ENCODE measurements at regions not wholly inside any gene's neighbourhood (a gene's known extent, or its start where the extent isn't known, plus 50 kb on each side); places are given as distances from the start of the nearest gene placed in this dataset.

GRCh38 chr3:194817936-194818335, 132.3 kb downstream of the FAM43A start:
- ChIA-PET CTCF (no interaction called here), POLR2A (ENCODE audit: low non-redundant PET) (no interaction called here)
- intact Hi-C loops (cut with micrococcal nuclease; ENCODE audit: unreplicated experiment): no loop called here
- no peak for TF ChIP-seq CTCF (conservative IDR thresholded peaks at IDR 0.05; ENCODE audit: low read depth, low read length)
- TF ChIP-seq EZH2 (IDR thresholded peaks at IDR 0.05; ENCODE audit: borderline replicate concordance, low read depth, low read length, poor library complexity, severe bottlenecking): no peak
- no peak overlapping the region for H3K4me3 ChIP-seq (ENCODE audit: low read depth, low read length, poor library complexity, severe bottlenecking)
- DNase-seq (ENCODE audit: low spot score): no peak
- no peaks in the 10 kb centered on the region for H3K27me3 ChIP-seq (replicated peaks; ENCODE audit: insufficient read depth, low read depth, low read length, poor library complexity)
- H3K36me3 ChIP-seq (ENCODE audit: insufficient read depth, low read length, poor library complexity, severe bottlenecking): no peaks in the 10 kb centered on the region
- no TSS peak for BruUV-seq (replicated peaks)
- H3K27ac ChIP-seq (ENCODE audit: low read depth, low read length, poor library complexity, severe bottlenecking): no peak overlapping the region
- peaks cover 24% of the 10 kb centered on the region for H3K4me1 ChIP-seq (ENCODE audit: insufficient read depth, low read length, poor library complexity, severe bottlenecking)
- H3K9me3 ChIP-seq (ENCODE audit: low read depth, low read length, poor library complexity, severe bottlenecking): no peaks in the 10 kb centered on the region

DNA sequence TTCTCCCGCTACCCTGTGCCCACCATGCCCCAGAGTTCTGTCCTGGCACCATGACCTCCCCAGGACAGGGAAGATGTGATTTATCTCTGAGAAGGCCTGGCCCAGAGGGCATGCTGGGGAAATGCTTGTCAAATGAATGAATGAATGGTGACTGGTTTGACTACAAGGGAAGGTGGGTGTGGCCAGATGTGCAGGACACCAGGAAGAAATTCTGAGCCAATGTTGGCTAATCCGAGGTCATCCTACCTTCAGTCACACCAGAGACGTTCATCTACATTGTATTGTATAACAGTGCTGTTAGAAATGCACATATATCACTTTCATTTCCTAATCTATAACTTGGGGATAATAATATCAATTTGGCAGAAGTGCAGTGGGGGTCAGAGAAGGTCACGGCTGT, 138.4 kb downstream of the FAM43A start:
- no peak for DNase-seq (ENCODE audit: low spot score)
- ChIA-PET POLR2A (ENCODE audit: low non-redundant PET) (no interaction called here), CTCF (no interaction called here)
- no peak for TF ChIP-seq CTCF (conservative IDR thresholded peaks at IDR 0.05; ENCODE audit: low read depth, low read length)
- no peak for TF ChIP-seq EZH2 (IDR thresholded peaks at IDR 0.05; ENCODE audit: borderline replicate concordance, low read depth, low read length, poor library complexity, severe bottlenecking)
- intact Hi-C loops (cut with micrococcal nuclease; ENCODE audit: unreplicated experiment): no loop called here
- Histone ChIP-seq H3K4me3 (ENCODE audit: low read depth, low read length, poor library complexity, severe bottlenecking) (no peak overlapping the region), H3K9me3 (ENCODE audit: low read depth, low read length, poor library complexity, severe bottlenecking) (no peaks in the 10 kb centered on the region), H3K27me3 (replicated peaks; ENCODE audit: insufficient read depth, low read depth, low read length, poor library complexity) (no peaks in the 10 kb centered on the region), H3K27ac (ENCODE audit: low read depth, low read length, poor library complexity, severe bottlenecking) (no peak overlapping the region), H3K36me3 (ENCODE audit: insufficient read depth, low read length, poor library complexity, severe bottlenecking) (no peaks in the 10 kb centered on the region), H3K4me1 (ENCODE audit: insufficient read depth, low read length, poor library complexity, severe bottlenecking) (no peaks in the 10 kb centered on the region)
- no TSS peak for BruUV-seq (replicated peaks)

DNA sequence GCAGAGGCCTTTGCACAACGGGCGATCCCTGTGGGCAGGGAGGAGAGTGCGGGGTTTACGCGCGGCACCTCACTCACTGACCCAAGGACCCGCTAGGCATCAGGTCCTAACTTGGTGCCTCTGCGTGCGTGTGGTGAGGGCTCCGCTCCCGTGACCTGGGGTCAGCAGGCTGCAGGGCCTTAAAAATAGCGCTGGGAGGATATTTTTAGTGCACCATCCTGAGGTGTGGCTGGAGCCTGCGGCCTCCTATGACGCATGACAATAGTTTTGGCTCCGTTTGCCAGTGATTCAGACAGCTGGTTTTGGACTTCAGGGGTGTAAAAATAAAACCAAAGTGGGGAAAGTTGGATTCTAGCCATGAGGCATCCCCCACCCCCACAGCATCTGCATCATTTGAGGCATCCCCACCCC, 139.0 kb downstream of the FAM43A start:
- no peaks in the 10 kb centered on the region for H3K4me1 ChIP-seq (ENCODE audit: insufficient read depth, low read length, poor library complexity, severe bottlenecking)
- no peak for DNase-seq (ENCODE audit: low spot score)
- intact Hi-C loops (cut with micrococcal nuclease; ENCODE audit: unreplicated experiment): no loop called here
- CTCF ChIA-PET: no interaction called here
- no peak overlapping the region for H3K4me3 ChIP-seq (ENCODE audit: low read depth, low read length, poor library complexity, severe bottlenecking)
- no peak for TF ChIP-seq EZH2 (IDR thresholded peaks at IDR 0.05; ENCODE audit: borderline replicate concordance, low read depth, low read length, poor library complexity, severe bottlenecking)
- TF ChIP-seq CTCF (conservative IDR thresholded peaks at IDR 0.05; ENCODE audit: low read depth, low read length): no peak
- BruUV-seq (replicated peaks): no TSS peak
- no peaks in the 10 kb centered on the region for H3K27me3 ChIP-seq (replicated peaks; ENCODE audit: insufficient read depth, low read depth, low read length, poor library complexity)
- no peaks in the 10 kb centered on the region for H3K9me3 ChIP-seq (ENCODE audit: low read depth, low read length, poor library complexity, severe bottlenecking)
- H3K27ac ChIP-seq (ENCODE audit: low read depth, low read length, poor library complexity, severe bottlenecking): no peak overlapping the region
- no peaks in the 10 kb centered on the region for H3K36me3 ChIP-seq (ENCODE audit: insufficient read depth, low read length, poor library complexity, severe bottlenecking)
- POLR2A ChIA-PET (ENCODE audit: low non-redundant PET): no interaction called here
